ENCODE measurements at regions not wholly inside any gene's neighbourhood (a gene's known extent, or its start where the extent isn't known, plus 50 kb on each side); places are given as distances from the start of the nearest gene placed in this dataset.

- no peak for TF ChIP-seq POLR2A (IDR thresholded peaks at IDR 0.05)
- no peak for TF ChIP-seq CTCF (IDR thresholded peaks at IDR 0.05)
These were observed 542.7 kb downstream of the KIF4B start for GRCh38 chr5:155556222-155556621.
